NCI-H2196 (cell line): ENCODE measurements at regions not wholly inside any gene's neighbourhood (a gene's known extent, or its start where the extent isn't known, plus 50 kb on each side); places are given as distances from the start of the nearest gene placed in this dataset.

Source experiments
- DNase-seq: peaks from one replicate; lab custom pipeline; 2025; ENCODE audit not compliant: unreplicated experiment; lab: John Stamatoyannopoulos, UW

DNA sequence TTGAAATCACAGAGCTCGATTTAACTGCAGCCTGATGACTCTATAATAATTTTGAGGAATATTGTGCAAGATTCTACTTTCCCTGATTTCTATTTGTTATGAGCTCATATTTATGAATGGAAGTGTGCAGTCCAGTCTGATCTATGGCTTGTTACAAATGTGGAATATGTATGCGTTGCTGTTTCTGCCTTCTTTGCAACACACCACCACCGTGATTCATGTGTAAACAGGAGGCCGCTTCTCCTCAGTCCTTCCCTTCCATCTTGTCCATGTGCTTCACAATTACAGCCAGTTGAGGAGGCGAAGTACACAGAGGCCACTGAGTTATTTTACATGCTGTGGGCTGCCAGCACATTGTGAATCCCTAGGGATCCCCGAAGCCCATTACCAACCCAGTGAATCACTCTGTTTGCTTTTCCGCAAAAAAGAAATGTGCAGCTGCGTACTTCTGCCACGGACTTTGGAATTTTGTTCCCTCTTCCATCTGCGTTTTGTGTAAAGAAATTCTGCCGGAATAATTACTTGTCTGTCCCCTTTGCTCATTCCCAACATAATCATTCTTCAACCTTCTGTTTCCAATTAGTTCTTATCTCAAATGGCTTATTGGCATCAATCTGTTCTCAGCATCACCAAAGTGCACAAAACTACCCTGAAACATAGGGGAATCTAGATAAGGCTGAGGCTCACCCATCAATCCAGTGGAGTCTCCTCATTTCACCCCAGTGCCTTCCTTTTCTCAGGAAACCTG, 551.6 kb upstream of the CITED2 start:
- no peak for DNase-seq

DNA sequence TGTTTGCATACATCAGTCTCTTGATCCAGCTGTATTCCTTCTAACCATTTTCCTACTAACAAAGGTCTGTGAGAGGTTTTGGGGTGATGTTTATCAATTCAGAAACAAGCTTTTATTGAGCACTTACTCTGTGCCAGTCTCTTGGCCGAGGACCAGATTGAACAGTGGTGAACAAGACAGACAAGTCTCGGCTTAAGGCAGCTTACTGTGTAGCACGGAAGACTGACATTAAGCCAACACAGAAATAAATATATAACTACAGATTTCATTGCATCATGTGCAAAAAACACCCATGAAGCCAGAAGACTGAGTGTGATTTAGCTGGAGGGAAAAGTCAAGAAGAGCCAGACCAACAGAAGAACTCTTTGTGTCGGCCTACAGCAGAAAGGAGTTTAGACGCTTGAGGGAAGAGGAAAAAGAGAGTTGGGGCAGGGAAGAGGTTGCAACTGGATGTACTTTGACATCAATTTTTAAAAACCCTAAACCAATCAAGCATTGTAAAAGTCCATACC, 549.6 kb upstream of the CITED2 start:
- no peak for DNase-seq

DNA sequence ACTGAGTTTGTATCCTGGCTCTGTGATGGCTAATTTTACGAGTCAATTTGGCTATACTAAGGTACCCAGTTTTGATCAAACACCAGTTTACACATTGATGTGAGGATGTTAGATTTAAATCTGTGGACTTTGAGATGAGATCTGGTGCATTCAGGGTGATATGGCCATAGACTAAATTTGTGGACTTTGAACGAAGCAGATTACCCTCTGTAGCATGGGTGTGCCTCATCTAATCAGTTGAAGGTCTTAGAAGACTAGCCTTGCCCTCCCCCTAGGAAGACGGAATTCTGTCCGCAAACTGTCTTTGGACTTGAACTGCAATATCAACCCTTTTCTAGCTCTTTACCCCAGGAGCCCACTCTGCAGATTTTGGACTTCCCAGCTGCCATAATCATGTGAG, 547.8 kb upstream of the CITED2 start:
- DNase-seq: no peak

DNA sequence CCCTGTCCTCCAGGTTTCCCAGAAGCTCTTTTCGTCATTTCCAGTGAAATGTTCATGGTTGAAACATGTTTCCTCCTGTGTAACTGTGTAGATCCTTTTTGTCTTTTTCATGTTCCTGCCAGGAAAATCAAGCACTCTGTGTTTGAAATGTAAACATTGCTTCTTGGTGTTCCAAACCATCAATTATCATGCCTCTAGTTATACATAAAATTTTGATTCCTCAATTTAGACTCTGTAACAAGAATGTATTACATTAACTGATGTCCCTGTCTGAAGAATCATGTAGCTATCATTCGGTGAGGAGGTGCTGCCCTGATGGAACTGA, 546.3 kb upstream of the CITED2 start:
- no peak for DNase-seq

DNA sequence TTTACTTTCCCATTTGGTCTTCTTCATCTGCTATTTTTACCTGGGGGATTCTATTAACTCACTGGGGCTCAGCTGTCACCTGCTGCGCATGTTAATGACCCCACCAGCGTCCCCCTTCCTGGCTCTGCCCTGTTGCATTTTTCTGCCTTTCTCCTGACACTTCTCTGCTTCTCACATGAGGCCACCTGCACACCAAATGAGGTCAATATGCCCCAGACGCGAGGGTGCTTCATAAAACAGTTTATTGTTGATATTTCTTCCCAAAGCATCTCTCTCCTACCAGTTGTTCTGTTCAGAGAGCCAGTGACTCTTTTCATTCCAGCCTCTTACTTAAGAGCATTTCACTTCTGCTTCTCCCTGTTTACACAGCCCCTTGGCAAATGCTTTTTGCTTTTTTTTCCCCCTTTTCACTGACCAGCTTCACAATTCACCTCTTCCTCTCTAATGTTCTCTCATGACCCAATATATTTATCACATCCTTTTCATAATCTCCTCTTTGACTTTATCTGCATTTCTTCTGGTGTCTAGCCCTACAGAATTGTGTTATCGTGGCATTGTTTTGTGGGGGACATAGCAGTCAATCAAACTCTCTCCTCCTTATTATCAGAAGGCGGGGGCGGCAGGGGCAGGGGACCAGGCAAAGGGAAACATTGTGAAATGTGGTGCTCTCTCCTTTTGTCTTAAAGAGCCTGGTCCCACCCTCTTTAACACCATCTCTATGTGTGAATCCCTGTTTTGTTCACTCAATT, 545.8 kb upstream of the CITED2 start:
- DNase-seq: no peak

DNA sequence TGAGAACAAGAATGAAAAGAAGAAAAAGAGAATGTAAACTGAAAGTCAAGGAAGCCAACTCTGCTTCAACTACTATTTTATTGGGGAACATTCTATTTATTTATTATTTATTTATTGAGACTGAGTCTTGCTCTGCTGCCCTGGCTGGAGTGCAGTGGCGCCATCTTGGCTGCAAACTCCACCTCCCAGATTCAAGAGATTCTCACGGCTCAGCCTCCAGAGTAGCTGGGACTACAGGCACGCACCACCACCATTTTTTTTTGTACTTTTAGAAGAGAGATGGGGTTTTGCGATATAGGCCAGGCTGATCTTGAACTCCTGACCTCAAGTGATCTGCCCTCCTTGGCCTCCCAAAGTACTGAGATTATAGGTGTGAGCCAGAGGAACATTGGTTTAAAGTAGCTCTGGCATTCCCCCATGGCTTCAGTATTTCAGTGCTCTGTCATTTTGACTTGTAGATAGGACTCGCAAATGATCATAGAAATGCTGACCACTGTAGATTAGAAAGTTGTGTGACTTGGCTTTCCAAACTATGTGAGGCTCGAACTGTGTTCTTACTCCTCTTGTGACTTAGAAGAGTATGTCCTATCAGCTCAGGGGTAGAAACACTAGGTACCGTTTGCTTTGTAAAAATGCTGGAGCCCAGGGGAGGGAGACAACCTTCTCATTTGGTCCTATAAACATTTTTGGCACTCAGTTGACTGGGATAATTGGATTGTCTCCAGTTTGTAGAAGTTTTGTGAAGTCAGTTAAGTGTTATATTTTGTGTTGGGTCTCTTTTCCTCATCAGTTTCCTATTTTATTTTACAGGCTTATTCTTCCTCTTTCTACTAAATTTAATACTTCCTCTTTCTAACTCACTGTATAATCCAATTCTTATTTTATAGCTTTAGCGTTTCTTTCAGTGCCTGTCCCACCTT, 544.9 kb upstream of the CITED2 start:
- no peak for DNase-seq

DNA sequence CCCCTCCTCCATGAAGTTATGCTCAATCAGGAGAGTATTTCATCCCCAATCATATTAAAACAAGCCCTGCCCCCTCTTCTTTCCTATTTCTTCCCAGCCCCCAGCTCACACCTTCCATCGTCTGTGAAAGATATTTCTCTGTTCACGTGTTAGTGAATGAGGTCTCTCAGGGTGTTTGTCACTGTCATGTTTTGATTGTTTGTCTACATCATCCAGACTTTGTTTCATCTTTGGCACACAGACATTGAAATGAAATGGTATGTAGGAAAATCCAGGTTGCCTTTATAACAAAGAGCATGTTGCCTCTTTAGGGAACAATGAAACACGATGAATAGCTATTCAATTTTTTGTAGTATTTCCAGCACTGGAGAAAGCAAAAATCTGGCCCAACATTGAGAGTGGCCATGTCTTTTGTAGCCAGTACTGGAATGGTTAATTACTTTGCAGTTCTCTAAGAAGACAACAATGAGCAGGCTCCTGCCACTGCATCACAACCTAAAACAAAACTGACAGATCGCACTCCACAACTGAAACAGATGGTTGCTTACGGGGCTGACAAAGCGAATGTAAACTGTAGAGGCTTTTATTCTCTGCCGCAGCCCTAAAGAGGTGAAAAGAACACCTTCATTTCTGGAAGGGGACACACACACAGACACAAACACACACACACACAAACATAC, 543.6 kb upstream of the CITED2 start:
- DNase-seq: no peak

DNA sequence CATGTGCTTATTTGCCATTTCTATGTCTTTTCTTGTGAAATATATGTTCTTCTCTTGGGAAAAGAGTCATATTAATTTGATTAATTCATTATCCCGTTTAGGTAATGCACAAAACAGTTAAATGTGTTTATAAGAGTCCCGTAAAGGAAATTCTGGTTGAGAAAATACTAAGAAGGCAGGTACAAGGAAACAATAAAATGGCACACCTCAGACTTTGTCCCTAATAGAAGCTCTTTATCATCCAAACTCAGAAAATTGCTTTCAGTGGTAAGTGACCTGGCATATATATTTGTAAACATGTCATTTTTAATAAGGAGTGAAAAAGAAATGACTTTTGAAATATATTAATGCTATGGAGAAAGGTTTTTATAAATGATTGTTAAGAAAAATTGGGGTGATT, 540.5 kb upstream of the CITED2 start:
- DNase-seq: no peak

DNA sequence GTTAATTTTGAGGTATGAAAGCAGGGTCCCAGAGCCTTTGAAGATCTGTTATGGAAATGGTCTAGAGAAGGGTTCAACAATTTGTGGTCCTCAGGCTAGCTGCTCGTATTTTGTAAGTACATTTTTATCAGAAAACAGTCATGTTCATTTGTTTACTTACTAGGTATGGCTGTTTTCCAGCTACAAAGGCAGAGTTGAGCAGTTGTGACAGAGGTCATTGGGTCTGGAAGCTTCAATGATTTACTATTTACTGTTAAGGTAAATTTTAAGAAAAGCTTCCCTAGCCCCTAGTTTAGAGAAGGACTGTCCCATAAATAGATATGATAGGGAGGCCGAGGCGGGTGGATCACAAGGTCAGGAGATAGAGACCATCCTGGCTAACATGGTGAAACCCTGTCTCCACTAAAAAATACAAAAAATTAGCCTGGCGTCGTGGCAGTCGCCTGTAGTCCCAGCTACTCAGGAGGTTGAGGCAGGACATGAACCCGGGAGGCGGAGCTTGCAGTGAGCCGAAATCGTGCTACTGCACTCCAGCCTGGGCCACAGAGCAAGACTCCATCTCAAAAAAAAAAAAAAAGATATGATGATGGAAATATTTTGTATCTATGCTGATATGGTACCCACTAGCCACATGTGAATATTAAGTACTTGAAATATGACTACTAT, 538.4 kb upstream of the CITED2 start:
- DNase-seq: no peak

DNA sequence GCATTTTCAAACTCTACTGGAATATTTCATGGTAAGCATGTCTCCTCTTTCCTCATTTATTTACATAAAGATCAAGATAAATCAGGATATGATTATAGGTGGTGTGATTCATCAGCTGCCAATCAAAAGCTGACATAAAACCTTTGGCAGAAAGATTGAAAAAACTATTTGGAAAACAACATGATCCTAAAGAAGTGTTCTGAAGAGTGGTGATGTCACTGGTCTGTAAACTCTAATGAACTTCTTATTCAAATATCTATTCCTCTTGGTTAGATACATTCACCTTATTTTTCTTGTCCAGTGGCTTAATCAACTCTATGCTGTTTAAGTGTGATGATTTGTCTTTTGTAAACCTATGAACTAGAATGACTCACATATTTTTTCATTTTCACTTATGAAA, 535.5 kb upstream of the CITED2 start:
- DNase-seq: no peak

DNA sequence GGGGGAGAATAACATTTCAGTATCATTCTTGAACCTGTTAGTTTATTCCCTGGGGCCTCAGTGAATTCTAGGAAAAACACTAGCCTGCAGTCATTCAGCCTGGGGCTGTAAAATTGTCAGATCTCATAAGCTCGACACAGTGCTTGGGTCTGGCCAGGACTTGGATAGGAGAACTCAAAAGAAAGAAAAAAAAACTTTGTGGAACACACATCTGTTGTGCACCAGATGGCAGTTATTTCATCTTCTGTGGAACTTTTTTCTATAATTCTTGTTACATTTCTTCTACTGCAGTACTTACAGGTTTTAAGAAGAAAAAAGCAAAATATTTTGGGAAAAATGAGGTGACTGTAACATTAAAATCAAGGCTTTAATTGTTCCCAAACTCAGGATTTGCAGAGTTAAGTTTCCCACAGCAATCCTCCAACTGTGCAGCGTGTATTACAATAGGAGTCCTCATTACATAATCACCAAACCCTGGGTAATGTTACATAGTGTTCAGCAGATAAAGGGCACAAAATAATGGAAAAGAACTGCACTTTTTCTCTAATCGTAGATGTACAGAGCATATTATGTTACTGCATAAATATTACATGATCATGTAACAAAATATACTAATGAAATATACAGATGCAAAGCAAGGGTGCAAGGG, 531.1 kb upstream of the CITED2 start:
- no peak for DNase-seq

DNA sequence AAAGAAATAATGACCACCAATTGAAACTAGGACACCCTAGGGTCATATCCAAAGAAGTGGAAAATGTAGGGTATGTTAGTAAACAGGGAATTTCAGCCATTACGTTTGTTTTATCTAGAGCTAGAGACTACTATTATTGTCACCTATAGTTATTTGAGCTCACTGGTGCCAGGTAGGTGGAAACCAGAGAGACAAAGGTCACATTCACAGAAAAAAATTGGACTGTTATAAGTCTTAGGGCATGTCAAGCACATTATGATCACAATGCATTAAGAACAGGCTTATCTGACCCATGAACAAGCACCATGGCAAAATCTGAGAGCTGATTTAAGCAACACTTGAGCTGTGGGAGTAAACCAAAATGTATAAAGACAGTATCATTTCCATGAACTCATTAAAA, 530.1 kb upstream of the CITED2 start:
- DNase-seq: no peak

DNA sequence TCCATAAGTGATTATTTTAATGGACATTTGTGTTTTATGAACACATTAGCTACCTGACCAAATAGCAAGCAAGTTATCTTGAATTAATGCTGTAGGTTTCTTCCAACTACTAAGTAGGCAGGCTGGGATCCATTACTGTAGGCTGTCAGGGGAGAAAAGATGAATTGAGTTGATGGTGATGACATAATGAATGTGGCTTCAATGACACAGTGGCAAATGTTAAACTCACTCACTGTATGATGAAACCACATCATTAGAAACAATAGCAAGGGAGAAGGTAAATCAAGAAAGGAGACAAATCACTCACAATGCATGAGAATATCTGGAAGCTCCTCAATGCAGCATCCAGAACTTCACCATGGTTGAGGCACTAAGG, 529.7 kb upstream of the CITED2 start:
- no peak for DNase-seq

DNA sequence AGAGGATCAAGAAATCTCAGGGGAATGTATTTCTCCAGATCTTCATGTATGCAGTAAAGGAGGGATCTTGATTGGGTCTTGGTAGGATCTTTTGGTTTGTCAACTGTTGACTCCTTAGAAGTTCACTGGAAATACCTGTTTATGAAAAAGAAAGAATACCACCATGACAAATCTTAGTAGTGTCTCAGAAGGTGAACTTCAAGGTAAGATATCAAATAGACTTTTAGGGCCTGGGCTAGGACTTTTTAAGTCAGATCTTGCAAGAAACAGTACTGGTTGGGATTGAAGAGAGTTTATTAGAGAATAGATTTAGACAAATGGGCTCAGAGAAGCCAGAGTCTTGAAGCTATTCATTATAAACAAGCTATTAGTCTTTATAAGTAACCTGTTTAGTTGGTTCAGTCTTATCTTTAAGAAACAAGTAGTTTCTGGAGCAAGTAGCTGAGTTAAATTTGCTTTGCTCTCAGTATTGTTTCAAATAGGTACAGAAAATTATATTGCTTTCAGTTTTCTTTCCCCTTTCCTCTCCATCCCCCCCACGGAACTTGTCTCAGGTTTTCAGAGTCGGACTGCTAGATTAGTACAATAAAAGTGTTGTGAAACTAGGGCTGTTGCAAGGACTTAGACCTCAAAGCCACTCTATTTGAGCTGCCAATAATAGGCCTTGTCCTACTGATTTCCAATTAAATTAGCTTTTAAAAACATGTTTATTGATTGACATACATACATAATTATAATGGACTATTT, 529.1 kb upstream of the CITED2 start:
- DNase-seq: no peak

DNA sequence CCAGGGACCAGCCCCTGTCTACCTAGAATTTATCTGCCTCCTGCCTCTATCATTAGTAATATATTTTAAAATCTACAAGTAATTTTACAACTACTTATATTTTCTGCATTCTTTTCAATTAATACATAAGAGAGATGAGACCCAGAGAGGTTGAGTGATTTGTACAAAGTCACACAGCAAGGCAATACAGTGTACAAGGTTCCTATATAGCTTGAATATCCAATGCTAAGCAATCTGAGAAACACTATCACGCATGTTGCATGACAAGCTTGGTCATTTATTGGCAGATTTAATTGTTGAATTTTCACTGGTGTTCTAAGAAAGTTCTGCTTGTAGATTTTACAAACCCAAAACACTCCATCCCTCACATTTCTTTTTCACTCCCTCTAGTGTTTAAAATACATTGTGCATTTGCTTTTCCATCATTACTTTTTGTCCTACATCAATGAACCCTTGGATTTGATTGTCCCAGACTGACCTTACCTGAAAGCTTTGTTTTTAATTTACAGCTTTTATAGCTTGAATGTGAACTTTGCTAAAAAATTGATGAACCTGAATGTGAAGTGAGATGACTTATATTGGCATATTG, 520.9 kb upstream of the CITED2 start:
- DNase-seq: no peak

DNA sequence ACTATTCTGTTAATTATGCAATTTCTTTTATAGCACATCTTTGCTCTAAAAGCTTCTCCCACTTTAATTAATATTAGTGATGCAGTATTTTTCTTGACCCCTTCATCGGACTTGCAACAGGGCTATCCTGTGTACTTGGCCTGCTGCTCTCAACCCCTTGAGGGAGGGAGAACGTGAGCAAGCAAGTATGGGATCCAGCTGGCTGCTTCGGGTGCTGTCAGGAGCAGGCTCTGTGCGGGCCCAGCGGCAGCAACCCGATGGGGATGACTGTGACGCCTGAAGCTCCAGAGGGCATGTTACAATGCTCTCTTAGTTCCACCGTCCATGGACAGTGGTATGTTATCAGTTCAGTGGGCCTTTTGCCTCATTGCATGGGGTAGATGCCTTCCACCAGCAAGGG, 519.8 kb upstream of the CITED2 start:
- no peak for DNase-seq

DNA sequence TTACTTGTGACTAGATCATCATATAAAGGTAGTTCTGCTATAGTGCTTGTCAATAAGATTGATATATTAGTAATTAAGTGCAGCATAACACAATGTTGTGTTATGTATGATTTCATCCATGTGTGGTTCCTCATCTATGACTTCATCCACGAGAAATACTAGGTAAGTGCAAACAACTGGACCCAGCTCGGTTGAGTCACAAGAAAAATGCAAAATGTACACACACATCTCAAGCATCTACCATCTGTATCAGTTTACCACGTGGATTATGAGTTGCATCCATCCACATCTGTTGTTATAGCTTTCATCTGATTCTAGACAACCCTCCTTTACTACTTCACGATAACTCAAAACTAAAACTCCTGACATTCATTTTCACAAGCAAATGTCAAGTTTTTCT, 517.0 kb upstream of the CITED2 start:
- no peak for DNase-seq

DNA sequence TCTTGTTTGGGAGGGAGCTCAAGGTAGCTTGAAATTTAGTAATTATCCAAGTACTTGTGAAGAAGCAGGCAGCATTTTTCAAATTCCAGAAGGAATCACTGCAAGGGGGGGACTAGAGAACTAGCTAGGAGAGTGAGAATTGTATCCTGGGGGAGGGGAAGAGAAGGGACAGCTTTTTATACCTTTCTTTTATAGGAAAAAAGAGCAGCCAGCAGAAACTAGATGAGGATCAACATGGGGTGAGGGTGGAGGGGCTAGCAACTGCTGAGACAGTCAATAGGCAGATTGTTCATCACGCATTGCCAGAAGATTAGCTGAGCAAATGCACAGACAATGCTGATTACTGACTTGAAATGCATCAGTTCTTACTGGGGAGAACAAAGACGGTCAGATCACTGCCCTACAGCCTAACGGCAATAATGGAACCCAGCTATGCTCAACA, 514.3 kb upstream of the CITED2 start:
- DNase-seq: no peak

DNA sequence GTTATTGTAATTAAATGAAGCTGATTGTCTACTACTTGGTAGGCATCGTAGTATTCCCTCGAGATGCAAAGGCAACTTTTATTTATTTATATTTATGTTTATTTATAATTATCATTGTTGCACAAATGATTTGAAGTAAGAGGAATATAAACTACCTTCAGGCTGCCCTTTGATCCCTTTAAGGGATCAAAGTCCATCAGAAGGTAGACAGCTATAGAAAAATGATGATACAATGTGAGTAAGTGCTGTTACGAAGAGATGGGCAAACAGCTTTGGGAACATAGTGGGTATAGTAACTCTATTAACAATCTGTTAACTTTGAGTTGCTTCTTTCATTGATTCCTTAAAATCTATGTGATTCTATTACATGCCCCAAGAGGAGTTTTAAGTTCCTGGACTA, 512.8 kb upstream of the CITED2 start:
- no peak for DNase-seq
